ENCODE measurements at regions not wholly inside any gene's neighbourhood (a gene's known extent, or its start where the extent isn't known, plus 50 kb on each side); places are given as distances from the start of the nearest gene placed in this dataset.

- TF ChIP-seq CTCF (IDR thresholded peaks at IDR 0.05; ENCODE audit: poor library complexity) = no peak
- TF ChIP-seq EZH2phosphoT487 (IDR thresholded peaks at IDR 0.05; ENCODE audit: low read depth, severe bottlenecking, unreplicated experiment) = no peak
- TF ChIP-seq EZH2 (IDR thresholded peaks at IDR 0.05; ENCODE audit: borderline replicate concordance) = no peak
Measured at GRCh38 chr6:139475241-139475640, 100.8 kb upstream of the CITED2 start.

Measured in hepatocyte (in vitro differentiated cells).